ENCODE measurements at regions not wholly inside any gene's neighbourhood (a gene's known extent, or its start where the extent isn't known, plus 50 kb on each side); places are given as distances from the start of the nearest gene placed in this dataset.
"Not testable (repeated sequence)": the region's sequence is repeated elsewhere in the genome, so short reads cannot be mapped to it uniquely, and the experiment has no call there.

GRCh38 chr9:102603198-102604195, 391.6 kb upstream of the CYLC2 start:
- TF ChIP-seq TAF1 (IDR thresholded peaks at IDR 0.05; ENCODE audit: low read depth, low read length); POLR2A (IDR thresholded peaks at IDR 0.05; ENCODE audit: low read depth, low read length); POLR2AphosphoS5 (IDR thresholded peaks at IDR 0.05; ENCODE audit: low read depth, low read length); SPI1 (IDR thresholded peaks at IDR 0.05; ENCODE audit: low read depth, low read length); POU2F2 (IDR thresholded peaks at IDR 0.05; ENCODE audit: low read depth, low read length); PAX5 (IDR thresholded peaks at IDR 0.05; ENCODE audit: insufficient read depth, low read length, severe bottlenecking): not testable (repeated sequence)

All from GM12891 (cell line).